ENCODE measurements at regions not wholly inside any gene's neighbourhood (a gene's known extent, or its start where the extent isn't known, plus 50 kb on each side); places are given as distances from the start of the nearest gene placed in this dataset.
A peak's percentile ranks its signal among the peaks of the same experiment; 100 is the strongest.

GRCh38 chr12:24600996-24601395, 347.9 kb downstream of the BCAT1 start:
- WGBS, 2 donors = 3 to 19% methylated on average over 1 of the region's 1 CpG
- peaks cover 0 to 12% (median 0%) of the 10 kb centered on the region in 5 donors for H3K4me1 ChIP-seq (ENCODE audit: control insufficient read depth in 5 of 5, insufficient read depth in 5 of 5, low read length in 5 of 5)
- no peaks in the 10 kb centered on the region for H3K9me3 ChIP-seq (ENCODE audit: control insufficient read depth in 4 of 4, insufficient read depth in 3 of 4, low read length in 3 of 4)
- no peak for TF ChIP-seq CTCF (IDR thresholded peaks at IDR 0.05; ENCODE audit: control extremely low read depth, extremely low read depth)
- no peaks in the 10 kb centered on the region for H3K27me3 ChIP-seq (ENCODE audit: control insufficient read depth in 3 of 3, insufficient read depth in 3 of 3, low read length in 2 of 3)
- ATAC-seq (ENCODE audit: insufficient read depth, low FRiP score) (peak; percentile 41), DNase-seq (no peak)
- no peak overlapping the region for H3K4me3 ChIP-seq
- no peak overlapping the region for H3K9ac ChIP-seq (ENCODE audit: insufficient read depth in 1 of 2, low read length in 2 of 2)
- no peaks in the 10 kb centered on the region for H3K36me3 ChIP-seq (ENCODE audit: control insufficient read depth in 4 of 4, insufficient read depth in 4 of 4, low read length in 4 of 4)
- H3K27ac ChIP-seq (ENCODE audit: low read depth in 1 of 2, low read length in 1 of 2) = no peak overlapping the region

GRCh38 chr12:24600551-24600950, 348.4 kb downstream of the BCAT1 start:
- Histone ChIP-seq H3K4me1 (ENCODE audit: control insufficient read depth in 5 of 5, insufficient read depth in 5 of 5, low read length in 5 of 5) (peaks cover 0 to 12% (median 0%) of the 10 kb centered on the region in 5 donors), H3K36me3 (ENCODE audit: control insufficient read depth in 4 of 4, insufficient read depth in 4 of 4, low read length in 4 of 4) (no peaks in the 10 kb centered on the region), H3K27me3 (ENCODE audit: control insufficient read depth in 3 of 3, insufficient read depth in 3 of 3, low read length in 2 of 3) (no peaks in the 10 kb centered on the region), H3K9ac (ENCODE audit: insufficient read depth in 1 of 2, low read length in 2 of 2) (no peak overlapping the region), H3K4me3 (no peak overlapping the region), H3K27ac (ENCODE audit: low read depth in 1 of 2, low read length in 1 of 2) (no peak overlapping the region), H3K9me3 (ENCODE audit: control insufficient read depth in 4 of 4, insufficient read depth in 3 of 4, low read length in 3 of 4) (no peaks in the 10 kb centered on the region)
- ATAC-seq (ENCODE audit: insufficient read depth, low FRiP score) (no peak), DNase-seq (no peak)
- WGBS, 2 donors = 54 to 66% methylated on average over 4 of the region's 4 CpGs
- no peak for TF ChIP-seq CTCF (IDR thresholded peaks at IDR 0.05; ENCODE audit: control extremely low read depth, extremely low read depth)

- no peak for ATAC-seq (ENCODE audit: insufficient read depth, low FRiP score)
- no peaks in the 10 kb centered on the region for H3K36me3 ChIP-seq (ENCODE audit: control insufficient read depth in 4 of 4, insufficient read depth in 4 of 4, low read length in 4 of 4)
- no peaks in the 10 kb centered on the region for H3K27me3 ChIP-seq (ENCODE audit: control insufficient read depth in 3 of 3, insufficient read depth in 3 of 3, low read length in 2 of 3)
- no peaks in the 10 kb centered on the region for H3K9me3 ChIP-seq (ENCODE audit: control insufficient read depth in 4 of 4, insufficient read depth in 3 of 4, low read length in 3 of 4)
- no peak overlapping the region for H3K4me3 ChIP-seq
- 58 to 72% methylated on average over 5 of the region's 5 CpGs for WGBS, 2 donors
- no peak for TF ChIP-seq CTCF (IDR thresholded peaks at IDR 0.05; ENCODE audit: control extremely low read depth, extremely low read depth)
- H3K4me1 ChIP-seq (ENCODE audit: control insufficient read depth in 5 of 5, insufficient read depth in 5 of 5, low read length in 5 of 5) = peaks cover 0 to 12% (median 0%) of the 10 kb centered on the region in 5 donors
- H3K9ac ChIP-seq (ENCODE audit: insufficient read depth in 1 of 2, low read length in 2 of 2) = no peak overlapping the region
- H3K27ac ChIP-seq (ENCODE audit: low read depth in 1 of 2, low read length in 1 of 2) = no peak overlapping the region
- no peak for DNase-seq
These were observed 349.2 kb downstream of the BCAT1 start for GRCh38 chr12:24599736-24600135.

GRCh38 chr12:24597580-24597979, 351.3 kb downstream of the BCAT1 start:
- 76 to 78% methylated on average over 3 of the region's 3 CpGs for WGBS, 2 donors
- Histone ChIP-seq H3K9me3 (ENCODE audit: control insufficient read depth in 4 of 4, insufficient read depth in 3 of 4, low read length in 3 of 4) (no peaks in the 10 kb centered on the region), H3K36me3 (ENCODE audit: control insufficient read depth in 4 of 4, insufficient read depth in 4 of 4, low read length in 4 of 4) (no peaks in the 10 kb centered on the region), H3K4me1 (ENCODE audit: control insufficient read depth in 5 of 5, insufficient read depth in 5 of 5, low read length in 5 of 5) (peaks cover 0 to 12% (median 0%) of the 10 kb centered on the region in 5 donors), H3K9ac (ENCODE audit: insufficient read depth in 1 of 2, low read length in 2 of 2) (no peak overlapping the region), H3K4me3 (no peak overlapping the region), H3K27me3 (ENCODE audit: control insufficient read depth in 3 of 3, insufficient read depth in 3 of 3, low read length in 2 of 3) (no peaks in the 10 kb centered on the region), H3K27ac (ENCODE audit: low read depth in 1 of 2, low read length in 1 of 2) (no peak overlapping the region)
- TF ChIP-seq CTCF (IDR thresholded peaks at IDR 0.05; ENCODE audit: control extremely low read depth, extremely low read depth) = no peak
- ATAC-seq (ENCODE audit: insufficient read depth, low FRiP score) (no peak), DNase-seq (peak; percentile 31 to 81 (median 78))
